Uterus (tissue), 3 donors: ENCODE measurements at regions not wholly inside any gene's neighbourhood (a gene's known extent, or its start where the extent isn't known, plus 50 kb on each side); places are given as distances from the start of the nearest gene placed in this dataset.

Source experiments
- DNase-seq, 2 donors: peaks; one replicate each; pipeline ENCODE4 v3.0.0-alpha.2; 2019 to 2020
- H3K27ac ChIP-seq, 2 donors: fragments of 200-600 bp; sonication (generic); 1 replicate in 1 of 2; 2 replicates in 1 of 2; pipeline ENCODE4 v1.5.1; 2016 to 2018
- H3K27me3 ChIP-seq, 2 donors: fragments of 200-600 bp; sonication (generic); one replicate each; pipeline ENCODE4 v1.5.1; 2018 to 2019; ENCODE audit warnings: control low read depth in 1 of 2
- H3K36me3 ChIP-seq, 2 donors: fragments of 200-600 bp; sonication (generic); one replicate each; pipeline ENCODE4 v1.5.1; 2019; ENCODE audit warnings: control low read depth in 1 of 2
- H3K4me1 ChIP-seq, 2 donors: fragments of 200-600 bp; sonication (generic); one replicate each; pipeline ENCODE4 v1.5.1; 2018 to 2019; ENCODE audit warnings: control low read depth in 1 of 2
- H3K4me3 ChIP-seq, 2 donors: fragments of 200-600 bp; sonication (generic); 1 replicate in 1 of 2; 2 replicates in 1 of 2; pipeline ENCODE4 v1.5.1; 2018 to 2019; ENCODE audit warnings: mild to moderate bottlenecking in 1 of 2
- H3K9me3 ChIP-seq, 2 donors: fragments of 200-600 bp; sonication (generic); one replicate each; pipeline ENCODE4 v1.5.1; 2019; ENCODE audit warnings: control low read depth in 1 of 2
- CTCF ChIP-seq, 4 experiments: fragments of 200-600 bp in 2 of 4; fragments of 450-650 bp in 2 of 4; sonication (generic) in 2 of 4; IDR thresholded peaks; one replicate each; pipeline ENCODE4 v1.5.1; 2016 to 2019; ENCODE audit warnings: antibody characterized with exemption in 4 of 4, mild to moderate bottlenecking in 2 of 4, moderate library complexity in 1 of 4
- POLR2A ChIP-seq, 2 donors: fragments of 450-650 bp; IDR thresholded peaks; one replicate each; pipeline ENCODE4 v1.6.1; 2016; ENCODE audit warnings: antibody characterized with exemption in 2 of 2, mild to moderate bottlenecking in 1 of 2, moderate library complexity in 1 of 2
- intact Hi-C: fragments of 100-400 bp; cut with DNase I; formaldehyde crosslinking; loops from one replicate; pipeline ENCODE4 v1.15.1; 2023; ENCODE audit warnings: low total_unique reads
- donor health status: DM: yes; HTN: yes; CAD: no.

GRCh38 chr18:8893221-8893620 is 187.9 kb downstream of the MTCL1 start:
- no peaks in the 10 kb centered on the region for H3K27me3 ChIP-seq
- H3K36me3 ChIP-seq, result no peaks in the 10 kb centered on the region
- H3K27ac ChIP-seq, result no peak overlapping the region
- no peak for TF ChIP-seq CTCF (IDR thresholded peaks at IDR 0.05)
- no peak for TF ChIP-seq POLR2A (IDR thresholded peaks at IDR 0.05)
- intact Hi-C loops, result no loop called here
- H3K4me3 ChIP-seq, result no peak overlapping the region
- no peaks in the 10 kb centered on the region for H3K4me1 ChIP-seq
- DNase-seq, result no peak
- no peaks in the 10 kb centered on the region for H3K9me3 ChIP-seq

GRCh38 chr18:8893628-8894231 is 188.4 kb downstream of the MTCL1 start:
- no peaks in the 10 kb centered on the region for H3K27me3 ChIP-seq
- no peak for DNase-seq
- TF ChIP-seq POLR2A (IDR thresholded peaks at IDR 0.05), result no peak
- no peak for TF ChIP-seq CTCF (IDR thresholded peaks at IDR 0.05)
- no peaks in the 10 kb centered on the region for H3K36me3 ChIP-seq
- intact Hi-C loops, result no loop called here
- H3K4me1 ChIP-seq, result no peaks in the 10 kb centered on the region
- no peak overlapping the region for H3K27ac ChIP-seq
- no peak overlapping the region for H3K4me3 ChIP-seq
- H3K9me3 ChIP-seq, result no peaks in the 10 kb centered on the region

GRCh38 chr18:8894823-8895222 is 189.5 kb downstream of the MTCL1 start:
- no peak overlapping the region for H3K4me3 ChIP-seq
- no peaks in the 10 kb centered on the region for H3K9me3 ChIP-seq
- TF ChIP-seq POLR2A (IDR thresholded peaks at IDR 0.05), result no peak
- no peak for TF ChIP-seq CTCF (IDR thresholded peaks at IDR 0.05)
- H3K27ac ChIP-seq, result no peak overlapping the region
- H3K36me3 ChIP-seq, result no peaks in the 10 kb centered on the region
- no peak for DNase-seq
- no peaks in the 10 kb centered on the region for H3K27me3 ChIP-seq
- no peaks in the 10 kb centered on the region for H3K4me1 ChIP-seq
- intact Hi-C loops, result no loop called here

- Histone ChIP-seq H3K27ac (no peak overlapping the region), H3K4me3 (no peak overlapping the region), H3K36me3 (no peaks in the 10 kb centered on the region), H3K4me1 (no peaks in the 10 kb centered on the region), H3K27me3 (no peaks in the 10 kb centered on the region), H3K9me3 (no peaks in the 10 kb centered on the region)
- intact Hi-C loops, result no loop called here
- no peak for TF ChIP-seq POLR2A (IDR thresholded peaks at IDR 0.05)
- no peak for TF ChIP-seq CTCF (IDR thresholded peaks at IDR 0.05)
- DNase-seq, result no peak
These were observed 190.0 kb downstream of the MTCL1 start for GRCh38 chr18:8895341-8895740.

GRCh38 chr18:8895987-8896619 is 190.7 kb downstream of the MTCL1 start:
- Histone ChIP-seq H3K36me3 (no peaks in the 10 kb centered on the region), H3K27ac (no peak overlapping the region), H3K27me3 (no peaks in the 10 kb centered on the region), H3K4me3 (no peak overlapping the region), H3K4me1 (no peaks in the 10 kb centered on the region), H3K9me3 (no peaks in the 10 kb centered on the region)
- intact Hi-C loops, result no loop called here
- DNase-seq, result no peak
- TF ChIP-seq POLR2A (IDR thresholded peaks at IDR 0.05) (no peak), CTCF (IDR thresholded peaks at IDR 0.05) (no peak)
